DND-41 (cell line): ENCODE measurements at regions not wholly inside any gene's neighbourhood (a gene's known extent, or its start where the extent isn't known, plus 50 kb on each side); places are given as distances from the start of the nearest gene placed in this dataset.

Experiments used
- ATAC-seq: fragments of 200-7000 bp; cut with Tn5 transposase; 3 replicates; pipeline ENCODE4 v1.9.1; 2021; ENCODE audit warnings: low read depth; ENCODE audit not compliant: insufficient read depth
- DNase-seq: peaks from one replicate; pipeline ENCODE4 v3.0.0-alpha.2; 2020
- H2AFZ ChIP-seq: 2 replicates; pipeline ENCODE4 v1.6.0; 2012; ENCODE audit warnings: low read depth, low read length
- H3K27ac ChIP-seq: 2 replicates; pipeline ENCODE4 v1.5.1; 2012; ENCODE audit warnings: low read length, inconsistent platforms
- H3K27me3 ChIP-seq: fragments of 200-600 bp; sonication (generic); 2 replicates; pipeline ENCODE4 v1.6.0; 2012; ENCODE audit warnings: low read length, mild to moderate bottlenecking, inconsistent platforms; ENCODE audit not compliant: insufficient read depth, poor library complexity
- H3K36me3 ChIP-seq: 2 replicates; pipeline ENCODE4 v1.5.1; 2012; ENCODE audit warnings: low read length, inconsistent platforms; ENCODE audit not compliant: insufficient read depth
- H3K4me1 ChIP-seq: 2 replicates; pipeline ENCODE4 v1.5.1; 2012; ENCODE audit warnings: mild to moderate bottlenecking, low read length; ENCODE audit not compliant: insufficient read depth
- H3K4me2 ChIP-seq: 2 replicates; pipeline ENCODE4 v1.6.0; 2012; ENCODE audit warnings: mild to moderate bottlenecking, moderate library complexity, low read length, inconsistent platforms; ENCODE audit not compliant: insufficient read depth
- H3K4me3 ChIP-seq, 2 experiments: fragments of 200-600 bp in 1 of 2; shearing (Covaris generic) in 1 of 2; 2 replicates each; pipeline ENCODE4 v1.5.1; 2012 to 2016; ENCODE audit warnings: inconsistent platforms in 2 of 2, low read length in 2 of 2, mild to moderate bottlenecking in 2 of 2, low read depth in 1 of 2, moderate library complexity in 1 of 2
- H3K79me2 ChIP-seq: 2 replicates; pipeline ENCODE4 v1.6.0; 2012; ENCODE audit warnings: low read length, inconsistent platforms; ENCODE audit not compliant: insufficient read depth
- H3K9ac ChIP-seq: 2 replicates; pipeline ENCODE4 v1.6.0; 2012; ENCODE audit warnings: low read depth, mild to moderate bottlenecking, inconsistent platforms, low read length, moderate library complexity
- H3K9me3 ChIP-seq: 2 replicates; pipeline ENCODE4 v1.5.1; 2012; ENCODE audit warnings: low read length, moderate library complexity, mild to moderate bottlenecking, inconsistent platforms; ENCODE audit not compliant: insufficient read depth, severe bottlenecking
- H4K20me1 ChIP-seq: 2 replicates; pipeline ENCODE4 v1.6.0; 2012; ENCODE audit warnings: low read length; ENCODE audit not compliant: insufficient read depth
- CTCF ChIP-seq: IDR thresholded peaks from 2 replicates; pipeline ENCODE4 v1.5.1; 2012; ENCODE audit warnings: borderline replicate concordance, low read length, moderate library complexity, mild to moderate bottlenecking; ENCODE audit not compliant: poor library complexity, severe bottlenecking; ENCODE audit errors: extremely low read depth
- EZH2 ChIP-seq: IDR thresholded peaks from 3 replicates; pipeline ENCODE4 v1.6.1; 2012; ENCODE audit warnings: borderline replicate concordance, low read depth, mild to moderate bottlenecking, moderate library complexity, low read length, inconsistent platforms; ENCODE audit not compliant: severe bottlenecking

- no peak overlapping the region for H2AFZ ChIP-seq
- peaks cover 3% of the 10 kb centered on the region for H3K27me3 ChIP-seq
- no peak overlapping the region for H3K4me3 ChIP-seq
- no peaks in the 10 kb centered on the region for H3K79me2 ChIP-seq
- no peaks in the 10 kb centered on the region for H3K9me3 ChIP-seq
- TF ChIP-seq CTCF (no peak), EZH2 (no peak)
- H4K20me1 ChIP-seq, result no peaks in the 10 kb centered on the region
- DNase-seq (no peak), ATAC-seq (no peak)
- no peaks in the 10 kb centered on the region for H3K36me3 ChIP-seq
- no peak overlapping the region for H3K9ac ChIP-seq
- no peak overlapping the region for H3K27ac ChIP-seq
- H3K4me1 ChIP-seq, result no peaks in the 10 kb centered on the region
- no peak overlapping the region for H3K4me2 ChIP-seq
Observed at GRCh38 chrX:129125122-129125914, 398.0 kb downstream of the SMARCA1 start.

GRCh38 chrX:129123795-129124194 lies 399.5 kb downstream of the SMARCA1 start:
- H3K9me3 ChIP-seq, result no peaks in the 10 kb centered on the region
- no peaks in the 10 kb centered on the region for H3K4me1 ChIP-seq
- peaks cover 3% of the 10 kb centered on the region for H3K27me3 ChIP-seq
- H4K20me1 ChIP-seq, result no peaks in the 10 kb centered on the region
- no peak overlapping the region for H3K27ac ChIP-seq
- no peaks in the 10 kb centered on the region for H3K79me2 ChIP-seq
- no peak overlapping the region for H2AFZ ChIP-seq
- no peak for ATAC-seq
- no peak for TF ChIP-seq EZH2
- TF ChIP-seq CTCF, result no peak
- H3K4me3 ChIP-seq, result no peak overlapping the region
- H3K9ac ChIP-seq, result no peak overlapping the region
- H3K36me3 ChIP-seq, result no peaks in the 10 kb centered on the region
- no peak for DNase-seq
- no peak overlapping the region for H3K4me2 ChIP-seq

- Histone ChIP-seq H4K20me1 (no peaks in the 10 kb centered on the region), H3K9ac (no peak overlapping the region), H3K9me3 (no peaks in the 10 kb centered on the region), H3K79me2 (no peaks in the 10 kb centered on the region), H3K4me2 (no peak overlapping the region), H3K27ac (no peak overlapping the region), H3K27me3 (no peaks in the 10 kb centered on the region), H2AFZ (no peak overlapping the region), H3K4me3 (no peak overlapping the region), H3K4me1 (no peaks in the 10 kb centered on the region), H3K36me3 (no peaks in the 10 kb centered on the region)
- no peak for ATAC-seq
- no peak for DNase-seq
- no peak for TF ChIP-seq CTCF
- no peak for TF ChIP-seq EZH2
Observed at GRCh38 chrX:129116676-129117470, 406.4 kb downstream of the SMARCA1 start.
